Stomach (tissue), 4 donors: ENCODE measurements at regions not wholly inside any gene's neighbourhood (a gene's known extent, or its start where the extent isn't known, plus 50 kb on each side); places are given as distances from the start of the nearest gene placed in this dataset.

ENCODE experiments used
- EP300 ChIP-seq: sonication (generic); formaldehyde crosslinking; IDR thresholded peaks from one replicate; pipeline ENCODE4 v1.6.1; 2017; ENCODE audit warnings: antibody characterized with exemption
- POLR2A ChIP-seq, 4 donors: fragments of 450-650 bp; IDR thresholded peaks; one replicate each; pipeline ENCODE4 v1.6.1; 2016; ENCODE audit warnings: antibody characterized with exemption in 4 of 4, control low read depth in 2 of 4, mild to moderate bottlenecking in 1 of 4, moderate library complexity in 1 of 4
- POLR2AphosphoS5 ChIP-seq, 3 donors: sonication (generic); formaldehyde crosslinking; IDR thresholded peaks; one replicate each; pipeline ENCODE4 v1.6.1; 2016; ENCODE audit warnings: antibody characterized with exemption in 3 of 3
- TF ChIP-seq, protein P1 (sequence below), 7 experiments: fragments of 450-650 bp in 4 of 7; fragments of 200-600 bp in 3 of 7; sonication (generic) in 3 of 7; IDR thresholded peaks; one replicate each; pipeline ENCODE4 v1.5.1; 2016 to 2019; ENCODE audit warnings: antibody characterized with exemption in 7 of 7, control low read depth in 2 of 7, mild to moderate bottlenecking in 1 of 7

DNA sequence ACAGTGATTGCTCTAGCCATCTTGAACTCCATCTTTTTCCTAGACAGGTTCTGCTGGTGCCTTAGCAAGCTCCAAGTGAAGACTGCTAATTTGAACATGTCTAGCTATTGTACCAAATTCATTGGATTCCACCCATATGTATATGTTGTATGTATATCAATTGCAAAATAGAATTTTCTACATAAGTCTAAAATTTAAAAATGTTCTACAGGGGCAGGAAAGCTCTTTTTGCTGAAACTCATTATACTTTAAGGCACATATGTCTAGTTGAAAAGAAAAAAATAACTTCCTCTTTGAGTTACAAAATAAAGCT is 845.3 kb downstream of the MCTP2 start:
- TF ChIP-seq, protein P1, sequence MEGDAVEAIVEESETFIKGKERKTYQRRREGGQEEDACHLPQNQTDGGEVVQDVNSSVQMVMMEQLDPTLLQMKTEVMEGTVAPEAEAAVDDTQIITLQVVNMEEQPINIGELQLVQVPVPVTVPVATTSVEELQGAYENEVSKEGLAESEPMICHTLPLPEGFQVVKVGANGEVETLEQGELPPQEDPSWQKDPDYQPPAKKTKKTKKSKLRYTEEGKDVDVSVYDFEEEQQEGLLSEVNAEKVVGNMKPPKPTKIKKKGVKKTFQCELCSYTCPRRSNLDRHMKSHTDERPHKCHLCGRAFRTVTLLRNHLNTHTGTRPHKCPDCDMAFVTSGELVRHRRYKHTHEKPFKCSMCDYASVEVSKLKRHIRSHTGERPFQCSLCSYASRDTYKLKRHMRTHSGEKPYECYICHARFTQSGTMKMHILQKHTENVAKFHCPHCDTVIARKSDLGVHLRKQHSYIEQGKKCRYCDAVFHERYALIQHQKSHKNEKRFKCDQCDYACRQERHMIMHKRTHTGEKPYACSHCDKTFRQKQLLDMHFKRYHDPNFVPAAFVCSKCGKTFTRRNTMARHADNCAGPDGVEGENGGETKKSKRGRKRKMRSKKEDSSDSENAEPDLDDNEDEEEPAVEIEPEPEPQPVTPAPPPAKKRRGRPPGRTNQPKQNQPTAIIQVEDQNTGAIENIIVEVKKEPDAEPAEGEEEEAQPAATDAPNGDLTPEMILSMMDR (IDR thresholded peaks at IDR 0.05) = no peak
- no peak for TF ChIP-seq POLR2AphosphoS5 (IDR thresholded peaks at IDR 0.05)
- TF ChIP-seq EP300 = no peak
- no peak for TF ChIP-seq POLR2A (IDR thresholded peaks at IDR 0.05)
